HG03280 (cell line): ENCODE measurements at regions not wholly inside any gene's neighbourhood (a gene's known extent, or its start where the extent isn't known, plus 50 kb on each side); places are given as distances from the start of the nearest gene placed in this dataset.

Experiments used
- ATAC-seq: cut with Tn5 transposase; IDR thresholded peaks from one replicate; pipeline ENCODE4 v1.9.1; 2021; ENCODE audit warnings: mild to moderate bottlenecking, moderate library complexity; ENCODE audit not compliant: unreplicated experiment

DNA sequence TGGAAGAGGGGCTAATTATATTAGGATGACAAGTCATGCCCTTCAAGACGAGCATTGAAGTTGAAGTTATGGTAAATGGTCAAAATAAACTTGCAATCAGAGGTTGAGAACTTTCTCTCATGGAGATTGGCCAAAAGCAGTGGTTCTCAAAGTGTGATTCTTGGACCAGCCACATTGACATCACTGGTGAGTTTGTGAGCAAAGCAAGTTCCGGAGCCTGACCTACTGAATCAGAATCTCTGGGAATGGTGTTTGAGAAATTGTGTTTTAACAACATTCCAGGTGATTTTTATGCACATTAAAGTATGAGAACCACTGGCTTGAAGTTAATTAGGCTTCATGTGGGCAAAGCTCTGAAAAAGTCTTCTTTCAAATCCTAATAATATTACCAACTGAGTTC is 403.5 kb downstream of the ZSWIM6 start:
- ATAC-seq, result no peak

GRCh38 chr5:61735995-61736394 is 403.9 kb downstream of the ZSWIM6 start:
- no peak for ATAC-seq

- no peak for ATAC-seq
Measured at GRCh38 chr5:61737301-61737963, 405.4 kb downstream of the ZSWIM6 start.

DNA sequence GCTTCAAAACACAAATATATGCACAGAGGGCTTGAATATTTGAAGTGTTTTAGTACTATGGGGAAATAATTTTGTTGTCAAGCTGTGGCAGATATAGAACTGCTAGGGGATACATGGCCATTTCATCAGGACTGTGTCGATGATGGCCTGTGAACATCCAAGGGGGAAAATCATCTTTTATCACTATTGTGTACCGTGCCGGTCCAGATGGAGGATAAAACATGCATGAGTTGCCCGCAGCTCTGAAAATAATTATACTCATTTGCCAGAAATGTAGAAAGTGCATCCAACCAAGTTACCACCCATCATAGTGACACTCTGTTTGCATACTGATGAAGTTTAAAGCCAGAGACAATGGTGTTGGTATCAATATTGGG is 405.9 kb downstream of the ZSWIM6 start:
- no peak for ATAC-seq

DNA sequence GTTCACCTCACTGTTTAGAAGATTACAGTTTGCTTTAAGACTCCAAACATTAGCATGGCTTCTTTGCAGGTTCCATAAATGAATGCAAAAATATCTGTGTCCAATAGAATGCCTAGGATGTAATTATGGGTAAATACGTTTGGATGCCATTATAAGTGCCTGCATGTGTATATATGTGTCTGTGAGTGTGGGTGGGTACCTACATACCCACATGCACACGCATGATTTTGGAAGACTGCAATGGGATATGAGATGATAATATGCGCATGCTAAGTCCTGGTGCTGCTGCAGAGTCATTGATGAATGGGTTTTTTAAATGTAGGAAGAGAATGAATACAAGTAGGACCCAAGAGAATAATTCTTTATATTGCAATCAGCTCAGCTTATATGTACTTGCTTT is 406.4 kb downstream of the ZSWIM6 start:
- no peak for ATAC-seq

DNA sequence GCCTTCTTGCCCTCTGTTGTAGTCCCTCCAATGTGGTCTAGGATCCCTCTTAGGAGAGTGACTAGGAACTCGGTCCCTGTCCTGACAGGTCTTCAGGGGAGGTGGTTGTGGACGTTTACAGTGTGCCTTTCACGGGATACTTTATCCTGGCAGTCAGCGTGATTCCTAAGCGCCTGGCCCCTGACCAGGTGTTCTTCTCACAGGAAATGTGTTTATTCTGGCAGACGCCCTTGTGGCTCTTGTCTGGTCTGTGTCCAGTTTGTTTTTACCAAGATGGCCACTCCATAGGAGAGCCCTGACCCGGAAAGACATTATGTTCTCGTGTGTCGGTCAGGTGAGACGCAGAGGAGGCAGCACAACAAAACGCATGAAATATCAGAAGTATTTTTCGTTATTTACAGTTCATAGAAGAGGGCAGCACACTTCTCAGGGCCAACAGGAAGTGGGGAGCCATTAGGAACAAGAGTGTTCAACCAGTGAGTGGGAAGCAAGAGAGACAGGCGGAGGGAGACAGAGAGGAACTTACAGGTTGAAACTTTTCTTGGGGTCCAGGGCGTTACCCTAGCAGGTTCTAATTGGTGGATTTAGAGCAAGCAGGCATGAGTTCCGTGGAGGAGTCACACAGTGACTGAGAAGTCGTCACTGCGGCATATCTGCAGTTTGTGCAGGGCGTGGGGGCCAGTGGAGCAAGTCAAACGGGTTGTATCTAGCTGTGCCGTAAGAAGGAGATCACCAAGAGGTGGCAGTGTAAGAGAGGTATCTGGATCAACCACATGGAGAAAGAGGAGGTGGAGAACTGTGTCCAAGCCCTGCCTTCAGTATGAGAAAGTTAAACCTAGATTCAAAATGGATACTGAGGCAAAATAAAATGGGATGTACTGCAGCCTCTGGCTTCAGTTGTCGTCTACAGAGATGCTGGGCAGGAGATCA is 412.9 kb downstream of the ZSWIM6 start:
- ATAC-seq, result no peak

GRCh38 chr5:61746831-61747575 is 414.9 kb downstream of the ZSWIM6 start:
- ATAC-seq, result no peak

GRCh38 chr5:61748121-61748520 is 416.1 kb downstream of the ZSWIM6 start:
- ATAC-seq, result no peak

- ATAC-seq, result no peak
Measured at GRCh38 chr5:61748651-61749050, 416.6 kb downstream of the ZSWIM6 start.

- ATAC-seq, result no peak
Measured at GRCh38 chr5:61752588-61752987, 420.5 kb downstream of the ZSWIM6 start.

DNA sequence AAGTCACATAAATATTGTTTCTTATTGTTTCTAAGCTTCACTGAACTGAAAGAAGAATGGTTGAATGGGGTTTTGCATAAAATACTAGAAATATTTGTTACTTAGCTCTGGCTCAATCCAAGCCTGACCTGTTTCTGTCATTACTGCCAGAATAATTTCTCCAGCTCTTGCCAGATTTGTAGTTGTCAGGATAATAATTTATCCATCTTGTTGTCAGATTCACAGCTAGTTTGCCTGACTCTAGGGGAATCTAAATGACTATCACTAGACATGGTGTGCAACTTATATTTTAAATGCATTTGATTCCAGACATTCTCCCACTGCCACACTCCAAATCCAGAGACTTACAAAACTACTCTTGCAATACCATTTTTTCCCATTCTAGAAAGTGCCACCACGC is 422.7 kb downstream of the ZSWIM6 start:
- ATAC-seq, result no peak

DNA sequence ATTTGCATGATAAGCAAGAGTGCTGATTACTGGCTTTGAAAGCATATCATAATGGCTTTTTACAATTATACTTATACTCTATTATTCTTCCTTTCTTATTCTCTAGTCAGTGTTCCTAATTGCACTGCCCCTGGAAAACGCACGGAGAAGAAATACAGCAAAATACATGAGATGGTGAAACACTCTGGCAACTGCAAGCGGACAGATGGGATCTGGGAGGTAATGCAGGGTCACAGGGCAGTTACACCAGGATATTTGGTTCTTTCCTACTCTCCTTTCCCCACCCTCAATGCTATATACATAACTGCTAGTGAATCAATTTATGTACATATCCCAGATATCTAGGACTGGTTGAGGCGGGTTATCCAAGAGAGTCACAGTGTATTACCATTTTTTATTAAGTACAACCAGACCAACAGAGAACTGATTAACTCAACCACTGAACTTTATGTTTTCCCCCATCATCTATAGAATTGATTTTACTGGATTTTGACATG is 423.7 kb downstream of the ZSWIM6 start:
- no peak for ATAC-seq

- no peak for ATAC-seq
Measured at GRCh38 chr5:61758711-61759110, 426.7 kb downstream of the ZSWIM6 start.

DNA sequence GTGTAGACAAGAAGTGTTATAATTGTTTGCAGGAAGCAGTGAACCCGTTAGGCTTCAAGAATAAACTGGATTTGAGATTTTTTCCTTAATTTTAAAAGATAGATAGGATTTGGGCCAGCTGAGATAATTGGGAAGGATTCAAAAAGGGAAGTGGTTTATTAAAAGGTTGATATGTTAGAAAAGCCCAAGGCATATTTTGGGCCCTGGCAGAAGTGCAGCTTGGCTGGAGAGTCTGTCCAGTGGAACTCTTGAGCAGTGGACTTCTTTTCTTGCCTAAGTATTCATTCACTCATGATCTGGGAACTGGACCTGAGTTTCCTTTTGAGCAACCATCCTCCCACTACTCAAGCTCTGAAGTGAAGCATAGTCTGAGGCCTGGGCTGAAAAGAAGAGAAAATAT is 433.4 kb downstream of the ZSWIM6 start:
- ATAC-seq, result no peak

DNA sequence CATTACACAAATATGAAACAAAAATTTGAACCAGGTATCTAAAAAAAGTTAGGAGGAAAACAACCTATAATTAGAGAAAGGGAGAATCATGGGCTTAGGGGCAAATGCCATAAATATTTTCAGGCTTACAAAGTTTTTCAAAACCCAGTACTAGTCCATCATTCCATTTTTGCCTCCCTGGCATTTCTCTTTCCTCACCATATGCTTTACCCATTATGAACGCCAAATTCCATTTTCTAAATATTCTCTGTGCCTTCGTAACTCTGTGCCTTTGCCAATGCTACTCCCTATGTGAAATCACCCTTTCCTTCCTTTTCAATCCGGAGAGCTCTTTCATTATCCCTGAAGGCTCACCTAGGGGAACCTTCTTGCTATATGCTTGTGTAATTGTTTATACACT is 434.1 kb downstream of the ZSWIM6 start:
- ATAC-seq, result no peak

- no peak for ATAC-seq
Measured at GRCh38 chr5:61767231-61768080, 435.4 kb downstream of the ZSWIM6 start.

DNA sequence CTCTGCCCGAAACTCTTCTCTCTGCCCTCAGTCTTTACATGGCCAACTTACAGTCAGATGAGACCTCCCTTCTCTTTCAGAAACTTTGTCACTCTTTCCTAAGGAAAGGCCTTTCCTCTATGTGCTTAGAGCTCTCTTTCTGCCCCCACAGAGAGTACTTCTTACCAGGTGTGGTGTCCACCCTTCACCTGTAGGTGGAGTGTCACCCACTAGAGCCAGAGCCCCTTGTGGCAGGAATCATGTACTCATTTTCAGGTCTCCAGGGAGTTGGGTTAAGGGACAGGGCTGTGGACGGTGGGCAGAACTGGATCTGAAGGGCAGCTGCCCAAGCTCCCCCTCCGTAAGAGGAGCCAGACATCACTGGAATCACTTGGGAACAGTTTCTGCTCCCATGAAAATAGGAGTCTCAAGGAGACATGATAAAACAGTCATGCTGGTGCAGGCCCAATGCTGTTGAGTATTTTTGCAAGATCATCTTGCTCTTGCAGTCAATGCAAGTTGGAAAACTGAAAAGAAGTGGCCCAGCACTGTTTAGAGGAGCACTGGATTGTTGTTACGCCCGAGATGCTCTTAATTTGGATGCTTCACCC is 436.7 kb downstream of the ZSWIM6 start:
- peak; percentile 96 for ATAC-seq

DNA sequence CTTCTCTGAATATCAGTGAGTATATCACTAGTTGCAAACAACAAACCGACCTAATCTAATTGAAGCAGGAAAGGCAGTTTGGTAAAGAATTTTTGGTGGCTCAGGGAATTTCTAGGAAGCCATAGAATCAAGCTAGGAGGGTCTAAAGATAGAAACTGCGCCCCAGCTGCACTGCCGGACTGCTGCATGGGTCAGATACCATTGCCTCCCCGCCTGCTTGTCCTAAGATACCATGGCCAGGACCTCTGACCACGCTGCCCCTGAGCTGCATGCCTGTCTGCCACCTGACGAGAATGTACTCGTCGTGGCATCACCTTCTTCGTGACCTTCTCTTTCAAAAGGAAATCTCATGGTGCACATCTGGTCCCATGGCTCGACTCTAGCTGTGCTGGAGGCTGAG is 439.0 kb downstream of the ZSWIM6 start:
- ATAC-seq, result no peak

- ATAC-seq, result no peak
Measured at GRCh38 chr5:61771808-61772207, 439.8 kb downstream of the ZSWIM6 start.

- ATAC-seq, result no peak
Measured at GRCh38 chr5:61775901-61776300, 443.8 kb downstream of the ZSWIM6 start.
